HEK293 (cell line): ENCODE measurements at regions not wholly inside any gene's neighbourhood (a gene's known extent, or its start where the extent isn't known, plus 50 kb on each side); places are given as distances from the start of the nearest gene placed in this dataset.

Source experiments
- CTCF ChIA-PET: fragments of 350-600 bp; formaldehyde crosslinking; extraction: SDS; loops from one replicate; lab custom pipeline; 2021; ENCODE audit warnings: antibody characterized with exemption; lab: Yijun Ruan, JAX
- POLR2A ChIA-PET: fragments of 300-600 bp; formaldehyde crosslinking; extraction: SDS; loops from one replicate; lab custom pipeline; 2020; ENCODE audit warnings: antibody characterized with exemption, inconsistent platforms; lab: Yijun Ruan, JAX
- H3K27ac ChIP-seq: fragments of 200-500 bp; sonication (Bioruptor generic); 2 replicates; pipeline ENCODE4 v1.5.1; 2014; ENCODE audit warnings: low read depth, low read length, control low read depth, inconsistent platforms; ENCODE audit errors: extremely low read depth
- H3K36me3 ChIP-seq, 2 experiments: fragments of 200-500 bp in 1 of 2; sonication (Bioruptor generic) in 1 of 2; 1 replicate in 1 of 2; 2 replicates in 1 of 2; pipeline ENCODE4 v1.5.1; 2014 to 2017; ENCODE audit warnings: inconsistent platforms in 2 of 2, low read length in 2 of 2; ENCODE audit not compliant: control insufficient read depth in 2 of 2, insufficient read depth in 1 of 2
- H3K4me1 ChIP-seq: fragments of 200-500 bp; sonication (Bioruptor generic); 2 replicates; pipeline ENCODE4 v1.5.1; 2014; ENCODE audit warnings: mild to moderate bottlenecking, low read length, inconsistent platforms; ENCODE audit not compliant: control insufficient read depth, insufficient read depth
- H3K4me3 ChIP-seq: 2 replicates; pipeline ENCODE4 v1.5.1; 2011; ENCODE audit warnings: low read depth, mild to moderate bottlenecking, control low read depth, low read length, moderate library complexity
- H3K9me3 ChIP-seq: fragments of 200-500 bp; sonication (Bioruptor generic); 2 replicates; pipeline ENCODE4 v1.5.1; 2014; ENCODE audit warnings: low read depth, low read length, inconsistent platforms; ENCODE audit not compliant: control insufficient read depth, insufficient read depth
- GLI4 ChIP-seq: fragments of 450-650 bp; formaldehyde crosslinking; IDR thresholded peaks from 2 replicates; pipeline ENCODE4 v1.5.1; 2016; ENCODE audit warnings: missing biosample characterization, missing genetic modification characterization
- HIC1 ChIP-seq: fragments of 450-650 bp; formaldehyde crosslinking; IDR thresholded peaks from 2 replicates; pipeline ENCODE4 v1.5.1; 2016; ENCODE audit warnings: missing biosample characterization, missing genetic modification characterization
- KLF16 ChIP-seq: fragments of 450-650 bp; formaldehyde crosslinking; IDR thresholded peaks from 2 replicates; pipeline ENCODE4 v1.5.1; 2017; ENCODE audit warnings: missing biosample characterization, missing genetic modification characterization
- MZF1 ChIP-seq: fragments of 450-650 bp; formaldehyde crosslinking; IDR thresholded peaks from 2 replicates; pipeline ENCODE4 v1.5.1; 2017; ENCODE audit warnings: missing biosample characterization, missing genetic modification characterization, borderline replicate concordance
- PRDM6 ChIP-seq: fragments of 450-650 bp; formaldehyde crosslinking; IDR thresholded peaks from 2 replicates; pipeline ENCODE4 v1.5.1; 2017; ENCODE audit warnings: missing biosample characterization, missing genetic modification characterization
- SETDB1 ChIP-seq: IDR thresholded peaks from one replicate; pipeline ENCODE4 v1.6.1; 2017; ENCODE audit warnings: mild to moderate bottlenecking, low read length, moderate library complexity, mixed read lengths; ENCODE audit not compliant: insufficient read length
- YY1 ChIP-seq: fragments of 450-650 bp; formaldehyde crosslinking; IDR thresholded peaks from 2 replicates; pipeline ENCODE4 v1.5.1; 2018; ENCODE audit warnings: missing biosample characterization, missing genetic modification characterization
- ZFP3 ChIP-seq: fragments of 450-650 bp; formaldehyde crosslinking; IDR thresholded peaks from 2 replicates; pipeline ENCODE4 v1.5.1; 2016; ENCODE audit warnings: low read depth, missing biosample characterization, missing genetic modification characterization
- ZNF112 ChIP-seq: fragments of 450-650 bp; formaldehyde crosslinking; IDR thresholded peaks from 2 replicates; pipeline ENCODE4 v1.5.0; 2017; ENCODE audit warnings: missing biosample characterization, missing genetic modification characterization
- ZNF133 ChIP-seq: fragments of 450-650 bp; formaldehyde crosslinking; IDR thresholded peaks from 2 replicates; pipeline ENCODE4 v1.5.1; 2016; ENCODE audit warnings: missing biosample characterization, missing genetic modification characterization
- ZNF148 ChIP-seq: fragments of 450-650 bp; formaldehyde crosslinking; IDR thresholded peaks from 2 replicates; pipeline ENCODE4 v1.5.0; 2017; ENCODE audit warnings: missing biosample characterization, missing genetic modification characterization, borderline replicate concordance
- ZNF174 ChIP-seq: fragments of 450-650 bp; formaldehyde crosslinking; IDR thresholded peaks from 2 replicates; pipeline ENCODE4 v1.5.0; 2017; ENCODE audit warnings: missing biosample characterization, mild to moderate bottlenecking, missing genetic modification characterization
- ZNF211 ChIP-seq: fragments of 450-650 bp; formaldehyde crosslinking; IDR thresholded peaks from 2 replicates; pipeline ENCODE4 v1.5.1; 2016; ENCODE audit warnings: low read depth, missing biosample characterization, missing genetic modification characterization
- ZNF311 ChIP-seq: fragments of 450-650 bp; formaldehyde crosslinking; IDR thresholded peaks from 2 replicates; pipeline ENCODE4 v1.5.1; 2017; ENCODE audit warnings: missing biosample characterization, missing genetic modification characterization, borderline replicate concordance
- ZNF398 ChIP-seq: fragments of 450-650 bp; formaldehyde crosslinking; IDR thresholded peaks from 2 replicates; pipeline ENCODE4 v1.5.1; 2017; ENCODE audit warnings: missing biosample characterization, missing genetic modification characterization
- ZNF426 ChIP-seq: fragments of 450-650 bp; formaldehyde crosslinking; IDR thresholded peaks from 2 replicates; pipeline ENCODE4 v1.5.1; 2017; ENCODE audit warnings: missing biosample characterization, missing genetic modification characterization, mild to moderate bottlenecking, inconsistent platforms, moderate library complexity
- ZNF560 ChIP-seq: fragments of 450-650 bp; formaldehyde crosslinking; IDR thresholded peaks from 2 replicates; pipeline ENCODE4 v1.5.1; 2017; ENCODE audit warnings: missing biosample characterization, missing genetic modification characterization, borderline replicate concordance
- ZNF571 ChIP-seq: fragments of 450-650 bp; formaldehyde crosslinking; IDR thresholded peaks from 2 replicates; pipeline ENCODE4 v1.5.0; 2017; ENCODE audit warnings: missing biosample characterization, missing genetic modification characterization
- ZNF670 ChIP-seq: fragments of 450-650 bp; formaldehyde crosslinking; IDR thresholded peaks from 2 replicates; pipeline ENCODE4 v1.5.1; 2016; ENCODE audit warnings: missing biosample characterization, missing genetic modification characterization, low read depth
- ZNF677 ChIP-seq: fragments of 450-650 bp; IDR thresholded peaks from 2 replicates; pipeline ENCODE4 v1.5.0; 2018; ENCODE audit warnings: missing biosample characterization, mild to moderate bottlenecking, missing genetic modification characterization, moderate library complexity
- ZNF747 ChIP-seq: fragments of 450-650 bp; formaldehyde crosslinking; IDR thresholded peaks from 2 replicates; pipeline ENCODE4 v1.5.1; 2016; ENCODE audit warnings: missing biosample characterization, missing genetic modification characterization
- ZNF777 ChIP-seq: fragments of 450-650 bp; formaldehyde crosslinking; IDR thresholded peaks from 2 replicates; pipeline ENCODE4 v1.5.1; 2017; ENCODE audit warnings: missing biosample characterization, missing genetic modification characterization, borderline replicate concordance
- ZNF830 ChIP-seq: fragments of 450-650 bp; IDR thresholded peaks from 2 replicates; pipeline ENCODE4 v1.5.0; 2018; ENCODE audit warnings: missing biosample characterization, missing genetic modification characterization, low read depth, mild to moderate bottlenecking, moderate library complexity
- ZSCAN16 ChIP-seq: fragments of 450-650 bp; formaldehyde crosslinking; IDR thresholded peaks from 2 replicates; pipeline ENCODE4 v1.5.1; 2016; ENCODE audit warnings: missing biosample characterization, missing genetic modification characterization
- TF ChIP-seq, protein P1 (sequence below): fragments of 450-650 bp; formaldehyde crosslinking; IDR thresholded peaks from 2 replicates; pipeline ENCODE4 v1.5.1; 2016; ENCODE audit warnings: missing biosample characterization, missing genetic modification characterization

GRCh38 chr14:87268997-87269396 is 724.0 kb downstream of the GALC start:
- POLR2A ChIA-PET = no interaction called here
- H3K36me3 ChIP-seq = no peaks in the 10 kb centered on the region
- CTCF ChIA-PET = no interaction called here
- no peaks in the 10 kb centered on the region for H3K9me3 ChIP-seq
- H3K4me1 ChIP-seq = no peaks in the 10 kb centered on the region
- no peak overlapping the region for H3K4me3 ChIP-seq
- H3K27ac ChIP-seq = no peak overlapping the region
- no peak for TF ChIP-seq ZNF426
- TF ChIP-seq HIC1 (tag by site-specific recombination) = no peak
- no peak for TF ChIP-seq ZNF148 (tag by site-specific recombination)
- no peak for TF ChIP-seq ZNF560 (tag by site-specific recombination)
- TF ChIP-seq ZSCAN16 (tag by site-specific recombination) = no peak
- TF ChIP-seq, protein P1, sequence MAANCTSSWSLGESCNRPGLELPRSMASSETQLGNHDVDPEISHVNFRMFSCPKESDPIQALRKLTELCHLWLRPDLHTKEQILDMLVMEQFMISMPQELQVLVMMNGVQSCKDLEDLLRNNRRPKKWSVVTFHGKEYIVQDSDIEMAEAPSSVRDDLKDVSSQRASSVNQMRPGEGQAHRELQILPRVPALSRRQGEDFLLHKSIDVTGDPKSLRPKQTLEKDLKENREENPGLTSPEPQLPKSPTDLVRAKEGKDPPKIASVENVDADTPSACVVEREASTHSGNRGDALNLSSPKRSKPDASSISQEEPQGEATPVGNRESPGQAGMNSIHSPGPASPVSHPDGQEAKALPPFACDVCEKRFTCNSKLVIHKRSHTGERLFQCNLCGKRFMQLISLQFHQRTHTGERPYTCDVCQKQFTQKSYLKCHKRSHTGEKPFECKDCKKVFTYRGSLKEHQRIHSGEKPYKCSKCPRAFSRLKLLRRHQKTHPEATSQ (tag by site-specific recombination) = no peak
- TF ChIP-seq YY1 (tag by site-specific recombination) = no peak
- TF ChIP-seq ZNF211 (tag by site-specific recombination) = no peak
- TF ChIP-seq ZNF174 (tag by site-specific recombination) = no peak
- no peak for TF ChIP-seq ZFP3 (tag by site-specific recombination)
- TF ChIP-seq MZF1 = no peak
- TF ChIP-seq ZNF398 (tag by site-specific recombination) = no peak
- no peak for TF ChIP-seq ZNF777
- TF ChIP-seq ZNF670 = no peak
- TF ChIP-seq ZNF133 (tag by site-specific recombination) = no peak
- no peak for TF ChIP-seq ZNF677 (tag by site-specific recombination)
- no peak for TF ChIP-seq ZNF830
- TF ChIP-seq, all 188 proteins: peak for 0

GRCh38 chr14:87264796-87265195 is 728.2 kb downstream of the GALC start:
- Histone ChIP-seq H3K4me3 (no peak overlapping the region), H3K9me3 (no peaks in the 10 kb centered on the region), H3K4me1 (no peaks in the 10 kb centered on the region), H3K27ac (no peak overlapping the region), H3K36me3 (no peaks in the 10 kb centered on the region)
- ChIA-PET CTCF (interaction anchor here (0.7 kb wide), 1 partner anchor 32 kb away, joined by 3 read pairs; no protein-coding TSS in a partner anchor), POLR2A (no interaction called here)
- TF ChIP-seq ZNF677 (tag by site-specific recombination) = no peak
- TF ChIP-seq ZNF571 (tag by site-specific recombination) = no peak
- no peak for TF ChIP-seq ZNF747 (tag by site-specific recombination)
- no peak for TF ChIP-seq ZNF112
- no peak for TF ChIP-seq KLF16 (tag by site-specific recombination)
- TF ChIP-seq PRDM6 (tag by site-specific recombination) = no peak
- TF ChIP-seq SETDB1 = no peak
- TF ChIP-seq ZNF311 (tag by site-specific recombination) = no peak
- no peak for TF ChIP-seq GLI4 (tag by site-specific recombination)
